Activated CD4-positive, alpha-beta T cell treated with anti-CD3 and anti-CD28 coated beads, Interleukin-2, Interleukin-4, amounts not matched to agents 100 ng/mL and 50 ng/mL, durations not matched to agents 16 hours and 8 hours (primary cell): ENCODE measurements at regions not wholly inside any gene's neighbourhood (a gene's known extent, or its start where the extent isn't known, plus 50 kb on each side); places are given as distances from the start of the nearest gene placed in this dataset.

ENCODE experiments used
- DNase-seq: peaks from one replicate; pipeline ENCODE4 v3.0.0-alpha.2; 2020; ENCODE audit warnings: low spot score

DNA sequence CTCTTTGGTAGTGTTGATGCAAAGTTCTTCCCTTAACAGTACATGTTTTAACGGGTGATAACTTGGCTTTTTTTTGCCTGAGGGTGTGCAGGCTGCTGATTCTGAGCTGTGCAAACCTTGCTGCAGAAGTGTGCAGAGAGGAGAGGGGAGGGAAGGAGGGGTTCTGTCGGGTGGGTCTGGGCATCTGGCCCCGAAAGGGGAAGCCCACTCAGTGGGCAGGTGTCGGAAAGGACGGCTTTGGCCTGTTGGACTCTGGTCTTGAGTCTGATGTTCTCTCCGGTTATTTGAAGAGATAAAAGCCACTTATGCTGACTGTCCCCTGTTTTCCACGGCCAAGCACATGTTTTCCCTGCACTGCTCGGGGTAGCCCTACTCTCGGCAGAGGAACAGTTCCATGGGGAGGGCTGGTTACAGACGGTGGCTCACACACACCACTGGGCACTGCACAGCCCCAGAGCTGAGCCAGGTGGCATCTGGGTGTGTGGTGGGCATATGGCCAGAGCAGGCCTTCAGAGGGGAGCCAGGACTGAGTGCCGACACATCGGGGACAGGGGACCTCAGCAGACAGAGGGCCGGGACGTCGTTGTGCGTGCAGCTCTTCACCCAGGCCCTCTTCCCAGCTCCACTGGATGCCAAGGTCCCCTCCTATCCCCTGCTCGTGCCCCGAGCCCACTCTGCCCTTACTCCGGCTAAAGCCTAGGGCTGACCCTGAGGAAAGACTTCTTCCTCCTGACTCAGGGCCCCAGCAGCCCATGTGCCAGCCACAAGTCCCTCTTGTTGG lies 93.2 kb downstream of the TEX29 start:
- no peak for DNase-seq

DNA sequence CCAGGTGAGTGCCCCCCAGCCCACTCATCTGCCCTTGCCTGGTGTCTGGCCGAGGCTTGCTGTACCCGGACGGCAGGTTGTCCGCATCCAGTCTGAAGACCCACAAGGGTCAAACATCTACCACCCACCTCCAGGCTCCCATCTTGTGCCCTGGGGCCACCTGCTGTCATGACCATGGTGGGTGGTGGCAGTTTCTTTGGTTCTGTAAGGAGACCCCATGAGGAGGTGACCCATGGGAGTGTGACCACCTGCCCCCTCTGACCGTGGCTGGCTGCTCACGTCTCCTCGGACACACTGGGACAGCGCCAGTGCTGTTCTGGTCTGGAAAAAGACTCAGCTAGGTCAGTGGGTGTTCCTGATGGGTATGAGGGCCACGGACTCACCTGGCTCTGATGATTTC lies 93.9 kb downstream of the TEX29 start:
- no peak for DNase-seq

DNA sequence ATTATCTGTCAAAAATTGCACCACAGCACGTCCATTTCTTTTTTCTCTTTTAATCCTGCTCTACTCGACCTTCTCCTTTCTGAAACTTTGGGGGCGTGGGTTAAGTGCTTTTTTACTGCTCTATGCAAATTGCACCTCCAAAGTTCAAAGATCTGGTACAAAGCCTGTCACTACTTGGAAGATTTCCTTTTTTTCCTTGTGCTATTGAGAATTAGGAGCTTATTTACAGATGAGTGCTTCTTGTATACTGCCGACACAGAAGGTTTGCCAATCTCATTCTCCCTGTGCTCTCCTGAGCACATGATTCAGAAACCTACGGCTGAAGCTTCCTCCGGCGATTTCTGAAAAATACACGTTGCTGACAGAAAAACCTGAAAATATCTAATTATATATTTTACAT lies 94.8 kb downstream of the TEX29 start:
- DNase-seq = no peak

DNA sequence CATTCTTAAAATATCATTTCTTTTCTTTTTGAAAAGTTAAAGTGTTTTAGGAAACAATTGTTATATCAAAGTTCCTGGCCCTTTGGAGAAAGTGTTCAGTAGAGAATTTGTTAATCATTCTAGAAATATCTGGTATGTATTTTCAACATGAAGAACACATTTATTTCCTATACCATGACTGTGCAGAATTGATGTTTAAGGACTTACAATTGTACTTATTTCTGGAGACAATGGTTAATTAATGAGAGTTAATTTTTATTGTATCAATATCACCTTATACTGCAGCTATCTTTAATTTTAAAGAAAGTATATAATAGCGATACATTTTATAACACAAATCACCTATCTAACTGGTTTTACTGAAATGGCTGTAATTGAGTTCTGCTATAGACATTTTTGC lies 95.3 kb downstream of the TEX29 start:
- DNase-seq = no peak

DNA sequence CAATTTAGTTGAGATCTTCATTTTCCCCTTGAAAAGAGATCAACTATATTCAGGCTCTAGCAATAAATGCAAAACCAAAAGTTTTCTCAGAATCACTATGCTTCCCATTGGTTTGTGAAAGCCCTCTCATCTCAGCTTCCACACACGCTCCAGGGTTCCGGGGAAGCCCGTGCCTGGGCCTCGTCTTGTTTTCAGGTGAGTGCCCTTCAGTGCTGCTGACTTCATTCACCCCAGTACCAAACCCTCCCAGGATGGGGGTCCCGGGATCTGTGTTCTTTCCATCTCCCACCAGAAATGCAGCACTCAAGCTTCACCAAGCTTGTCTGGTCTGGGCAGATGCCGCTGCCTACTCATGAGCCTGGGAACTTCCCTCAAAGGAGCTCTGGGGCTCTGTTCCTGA lies 97.7 kb downstream of the TEX29 start:
- no peak for DNase-seq

DNA sequence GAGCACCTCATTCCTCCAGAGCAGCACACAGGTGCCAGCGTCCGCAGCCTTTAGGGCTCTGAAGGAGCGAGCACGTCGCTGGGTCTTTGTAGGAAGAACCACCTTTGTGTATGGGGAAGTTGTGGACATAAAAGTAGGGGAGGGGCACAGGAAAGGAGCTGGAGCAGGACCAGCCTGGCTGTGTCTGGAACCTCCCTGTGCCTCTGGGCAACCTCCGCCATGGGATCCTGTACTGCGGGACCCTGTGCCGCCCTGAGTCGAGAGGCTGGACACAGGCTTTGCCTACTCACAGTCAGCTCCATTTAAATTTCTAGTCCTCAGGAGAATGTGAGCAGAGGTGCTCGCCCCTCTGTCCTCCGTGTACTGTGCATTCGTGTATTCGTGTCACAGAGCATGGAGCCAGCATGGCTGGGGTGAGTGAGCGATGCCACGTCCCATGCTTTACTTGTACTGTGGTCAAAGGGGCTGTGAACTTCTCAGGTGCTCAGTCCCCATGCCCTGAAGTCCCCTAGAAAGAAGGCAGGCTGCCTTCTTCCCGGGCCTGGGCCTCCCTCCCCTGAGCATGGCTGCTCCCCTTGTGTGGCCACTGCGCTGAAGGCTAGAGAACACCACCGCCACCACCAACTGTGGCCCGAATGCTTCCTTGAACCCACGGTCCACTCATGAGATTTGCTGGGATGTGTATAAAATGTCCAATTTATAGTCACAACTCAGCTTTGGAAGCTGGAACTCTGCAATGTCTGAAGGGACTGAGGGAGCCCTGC lies 99.9 kb downstream of the TEX29 start:
- DNase-seq = no peak

DNA sequence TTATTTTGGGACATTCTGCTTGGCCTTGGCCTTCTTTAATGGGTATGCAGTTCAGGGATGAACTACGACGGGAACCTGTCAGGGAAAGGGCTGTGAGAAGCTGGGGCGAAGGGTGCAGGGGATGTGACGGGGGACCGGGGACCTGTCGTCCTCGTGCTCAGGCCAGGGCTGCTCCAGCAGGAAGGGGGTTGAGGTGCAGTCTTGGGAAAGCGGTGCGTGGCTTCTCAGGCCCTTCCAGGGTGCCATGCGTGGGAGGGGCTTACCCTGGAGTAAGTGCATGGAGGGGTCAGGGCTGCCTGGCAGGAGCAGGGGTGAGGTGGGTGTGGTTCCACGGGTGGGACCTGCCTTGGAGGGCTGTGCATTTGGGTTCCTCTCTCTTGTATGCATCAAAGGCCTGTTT lies 100.8 kb downstream of the TEX29 start:
- no peak for DNase-seq

DNA sequence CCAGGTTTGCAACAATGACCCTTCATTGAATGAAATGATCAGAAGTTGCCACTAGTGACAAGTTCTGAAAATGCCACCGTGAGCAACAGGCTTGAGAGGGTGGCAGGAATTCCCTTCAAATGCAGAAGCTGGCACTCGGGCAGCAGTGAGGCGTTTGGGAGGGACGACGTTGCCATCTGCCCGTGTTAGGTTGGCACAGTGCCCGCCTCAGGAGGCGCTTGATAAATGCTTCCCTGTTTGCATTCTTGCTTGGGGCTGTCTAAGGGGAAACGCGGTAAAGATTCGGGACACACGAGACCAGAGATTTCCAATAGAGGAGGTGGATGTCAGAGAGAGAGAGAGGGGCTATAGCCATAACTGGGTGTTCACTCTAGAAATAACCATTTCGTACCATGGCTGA lies 101.9 kb downstream of the TEX29 start:
- no peak for DNase-seq

DNA sequence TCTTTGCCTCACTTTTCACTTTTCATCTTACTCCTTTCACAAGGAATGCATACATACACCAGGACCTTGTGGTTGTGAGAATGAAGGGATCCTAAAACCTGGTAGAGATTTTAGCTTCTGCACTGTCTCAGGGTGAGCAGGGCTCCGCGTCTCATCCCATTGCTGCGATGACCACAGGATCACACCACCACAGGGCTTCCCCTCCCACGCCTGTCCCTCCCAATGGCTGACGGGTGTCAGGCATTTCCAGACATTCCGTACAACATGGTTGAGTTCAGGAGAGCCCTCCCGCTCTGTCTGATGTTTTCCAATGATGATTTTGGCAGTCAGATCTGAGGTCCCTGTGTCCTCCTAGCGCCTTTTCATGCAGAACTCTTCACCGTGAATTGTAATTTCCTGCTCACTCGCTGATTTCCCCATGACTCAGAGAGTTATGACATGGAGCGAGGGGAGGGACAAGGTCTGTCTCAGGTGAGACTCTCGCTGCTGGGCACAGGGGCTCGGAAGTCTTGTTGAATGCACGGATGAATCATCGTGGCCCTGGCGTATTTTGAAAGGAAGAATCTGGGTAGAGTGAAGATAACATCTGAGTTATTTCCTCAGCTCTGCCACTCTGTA lies 102.8 kb downstream of the TEX29 start:
- no peak for DNase-seq

DNA sequence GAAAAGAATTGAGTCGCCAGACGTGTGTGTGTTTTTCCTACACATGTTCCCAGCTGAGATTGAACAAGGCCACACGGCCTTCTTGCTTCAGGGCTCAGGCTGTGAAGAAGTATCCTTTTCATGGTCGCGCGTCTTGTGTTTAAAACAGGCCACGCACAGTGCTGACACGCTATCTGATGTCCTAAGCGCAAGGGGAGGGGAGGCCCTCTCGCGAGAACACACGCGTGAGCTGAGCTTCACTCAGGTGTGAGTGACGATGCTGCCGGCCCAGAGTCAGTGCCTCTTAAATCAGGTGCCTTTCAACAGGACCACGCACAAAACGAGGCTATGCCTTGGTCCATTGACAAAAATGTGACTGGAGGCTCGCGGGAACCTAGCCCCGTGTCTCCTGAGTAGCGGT lies 103.7 kb downstream of the TEX29 start:
- DNase-seq = no peak

DNA sequence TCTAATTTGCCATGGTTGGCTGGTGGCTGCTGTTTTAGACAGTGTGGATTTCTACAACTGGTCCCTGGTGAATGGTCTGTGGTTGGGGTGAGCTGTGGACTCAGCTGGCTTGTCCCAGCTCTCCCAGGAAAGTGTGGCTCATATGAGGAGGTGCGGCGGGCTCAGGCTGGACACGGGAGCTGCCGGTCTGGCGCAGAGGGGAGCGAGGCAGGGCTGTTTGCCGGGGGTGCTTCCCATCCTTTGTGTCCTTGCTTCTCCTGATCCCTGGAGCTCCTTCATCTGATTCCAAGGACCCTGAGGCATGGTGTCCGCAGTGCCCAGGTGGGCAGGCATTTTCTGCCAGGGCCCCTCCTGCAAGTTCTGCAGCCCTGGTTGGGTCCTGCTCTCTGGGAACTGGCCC lies 104.9 kb downstream of the TEX29 start:
- no peak for DNase-seq

DNA sequence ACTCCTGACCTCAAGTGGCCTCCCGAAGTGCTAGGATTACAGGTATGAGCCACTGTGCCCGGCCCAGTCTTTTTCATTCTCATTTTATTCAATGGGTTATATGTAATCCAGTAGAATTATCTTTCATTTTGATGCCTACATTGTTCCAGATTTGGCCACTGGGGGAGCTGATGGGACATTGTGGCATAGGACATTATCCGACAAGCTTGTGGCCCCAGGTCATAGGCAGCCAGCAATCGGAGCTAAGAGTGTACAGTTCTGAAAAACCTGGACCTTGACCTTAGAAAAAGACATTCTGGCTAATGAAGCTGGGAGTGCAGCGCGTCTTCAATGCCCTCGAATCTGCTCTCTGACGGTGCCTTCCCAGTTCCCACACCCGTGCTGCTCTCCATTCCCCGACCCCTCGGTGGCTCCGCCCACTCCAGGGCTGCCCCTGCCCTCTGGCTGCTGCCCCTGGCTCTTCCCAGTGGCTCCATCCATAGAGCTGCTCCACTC lies 108.7 kb downstream of the TEX29 start:
- DNase-seq = peak; percentile 27

DNA sequence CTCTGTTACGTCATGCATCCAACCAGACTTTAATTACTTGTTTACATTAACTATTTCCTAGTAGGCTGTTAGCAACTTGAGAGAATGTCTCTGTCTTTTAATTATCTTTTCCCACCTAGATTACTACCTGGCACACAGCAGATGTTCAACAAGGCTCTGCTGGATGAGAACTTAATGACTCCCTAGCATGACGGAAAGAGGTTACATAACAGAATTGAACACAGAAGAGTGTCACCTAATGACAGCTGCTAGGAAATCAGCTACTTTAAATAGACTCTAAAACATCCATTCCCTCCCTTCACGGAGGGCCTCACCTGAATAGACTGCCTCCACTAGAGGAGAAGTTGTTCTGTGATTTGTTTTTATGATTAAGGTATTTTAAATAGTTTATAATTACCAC lies 110.8 kb downstream of the TEX29 start:
- no peak for DNase-seq

DNA sequence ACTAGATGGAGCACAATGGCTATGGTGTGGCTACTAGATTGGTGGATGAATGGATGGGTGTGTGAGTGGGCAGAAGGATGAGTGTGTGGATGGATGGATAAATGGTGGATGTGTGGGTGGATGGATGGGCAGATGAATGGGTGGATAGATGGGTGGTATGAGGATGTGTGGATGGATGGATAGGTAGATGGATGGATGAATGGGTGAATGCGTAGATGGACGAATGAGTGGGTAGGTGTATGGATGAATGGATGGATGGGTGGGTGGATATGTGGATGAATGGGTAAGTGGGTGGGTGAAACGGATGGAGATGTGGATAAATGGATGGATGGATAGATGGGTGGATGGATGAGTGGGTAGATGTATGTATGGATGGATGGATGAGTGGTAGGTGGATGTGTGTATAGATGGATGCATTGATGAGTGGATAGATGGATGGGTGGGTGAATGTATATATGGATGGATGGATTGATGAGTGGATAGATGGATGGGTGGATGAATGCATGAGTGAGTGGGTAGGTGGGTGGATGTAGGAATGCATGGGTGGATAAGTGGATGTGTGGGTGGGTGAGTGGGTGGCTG lies 114.2 kb downstream of the TEX29 start:
- DNase-seq = no peak

DNA sequence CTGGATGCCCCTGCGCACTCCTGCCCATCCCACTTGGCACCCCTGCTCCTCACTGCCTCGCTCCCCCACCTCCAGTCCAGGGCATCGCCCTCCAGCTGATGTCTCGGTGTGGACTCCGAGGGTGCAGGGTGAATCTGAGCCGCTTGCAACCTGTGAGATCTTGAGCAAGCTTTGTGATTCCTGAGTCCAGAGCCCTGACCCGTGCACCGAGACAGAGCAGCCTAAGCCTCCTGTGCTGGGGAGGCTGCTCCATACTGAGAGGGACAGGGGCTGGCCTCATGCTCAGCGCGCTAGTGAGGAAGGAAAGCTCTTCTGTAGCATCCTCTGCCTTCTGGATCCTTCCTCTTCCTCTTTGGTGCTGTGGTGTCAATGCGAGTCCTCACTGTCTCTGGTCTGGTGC lies 116.0 kb downstream of the TEX29 start:
- no peak for DNase-seq

DNA sequence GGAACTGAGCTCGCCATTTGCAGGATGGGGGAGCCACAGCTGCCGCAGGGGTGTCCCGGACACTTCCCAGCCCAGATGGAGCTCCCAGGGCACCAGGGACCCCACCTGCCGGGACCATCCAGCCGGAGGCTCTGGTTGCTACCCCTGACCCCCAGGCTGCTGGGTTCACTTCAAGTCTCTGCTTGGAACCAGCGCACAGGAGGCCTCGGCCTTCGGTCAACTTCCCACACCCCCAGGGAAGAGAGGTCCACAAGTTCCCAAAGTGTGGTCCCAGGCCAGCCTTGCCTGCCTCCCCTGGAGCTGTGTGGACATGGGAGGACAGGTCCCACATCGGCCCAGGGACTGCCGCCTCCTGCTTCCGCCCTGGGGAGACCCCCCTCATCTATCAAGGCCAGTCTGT lies 117.0 kb downstream of the TEX29 start:
- DNase-seq = no peak

DNA sequence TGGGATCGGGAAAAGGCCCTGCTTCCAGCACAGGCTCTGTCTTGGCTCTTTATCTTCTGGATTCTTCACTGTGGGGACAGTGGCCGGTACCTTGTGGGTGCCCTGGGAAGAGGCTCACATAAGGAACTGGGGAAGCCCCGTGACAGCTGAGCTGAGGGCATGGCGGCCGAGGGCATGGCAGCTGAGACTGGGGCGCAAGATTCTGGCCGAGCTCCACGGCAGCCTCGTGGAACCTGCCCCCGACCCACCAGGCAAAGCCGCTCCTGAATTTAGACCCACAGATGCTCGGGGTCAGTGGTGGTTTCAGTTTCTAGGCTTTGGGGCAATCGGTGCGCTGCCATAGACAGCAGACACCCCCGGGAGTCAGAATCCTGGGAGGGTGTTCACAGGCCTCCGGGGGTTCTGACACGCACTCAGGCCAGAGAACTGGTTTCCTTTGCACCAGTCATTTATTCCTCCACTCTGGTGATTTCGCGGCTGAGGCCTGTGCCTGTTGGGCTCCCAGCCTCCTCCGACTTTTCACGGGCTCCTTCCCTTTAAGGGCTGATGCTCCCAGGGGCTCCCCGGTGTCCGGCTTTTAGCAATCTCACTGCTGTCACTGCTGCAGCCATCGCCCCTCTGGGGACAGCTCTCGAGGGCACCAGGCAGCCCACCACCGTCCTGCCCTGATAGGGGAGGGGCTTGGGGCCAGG lies 117.6 kb downstream of the TEX29 start:
- no peak for DNase-seq

DNA sequence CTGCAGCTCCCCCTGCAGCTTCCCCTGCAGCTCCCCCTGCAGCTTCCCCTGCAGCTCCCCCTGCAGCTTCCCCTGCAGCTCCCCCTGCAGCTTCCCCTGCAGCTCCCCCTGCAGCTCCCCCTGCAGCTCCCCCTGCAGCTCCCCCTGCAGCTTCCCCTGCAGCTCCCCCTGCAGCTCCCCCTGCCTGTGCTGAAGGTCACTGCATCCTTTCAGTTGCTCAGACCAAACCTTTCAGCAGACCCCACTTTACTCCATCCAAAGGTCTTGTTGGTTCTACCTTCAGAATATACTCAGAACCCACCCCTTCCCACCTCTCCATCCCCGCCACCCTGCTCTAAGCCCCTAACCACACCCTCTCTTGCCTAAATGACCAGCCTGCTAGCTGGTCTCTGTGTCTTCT lies 120.0 kb downstream of the TEX29 start:
- peak; percentile 3 for DNase-seq

DNA sequence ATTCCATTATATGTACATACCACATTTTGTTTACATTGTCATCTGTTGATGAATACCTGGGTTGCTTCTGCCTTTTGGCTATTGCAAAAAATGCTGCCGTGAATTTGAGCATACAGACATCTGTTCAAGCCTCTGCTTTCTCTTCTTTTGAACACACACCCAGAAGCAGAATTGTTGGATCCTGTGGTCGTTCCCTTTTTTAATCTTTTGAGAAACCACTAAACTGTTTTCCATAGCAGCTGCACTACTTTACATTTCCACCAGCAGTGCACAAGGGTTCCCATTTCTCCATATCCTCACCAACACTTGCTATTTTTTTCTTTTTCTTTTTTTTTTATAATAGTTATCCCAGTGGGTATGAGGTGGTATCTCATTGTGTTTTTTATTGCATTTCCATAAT lies 123.5 kb downstream of the TEX29 start:
- no peak for DNase-seq

DNA sequence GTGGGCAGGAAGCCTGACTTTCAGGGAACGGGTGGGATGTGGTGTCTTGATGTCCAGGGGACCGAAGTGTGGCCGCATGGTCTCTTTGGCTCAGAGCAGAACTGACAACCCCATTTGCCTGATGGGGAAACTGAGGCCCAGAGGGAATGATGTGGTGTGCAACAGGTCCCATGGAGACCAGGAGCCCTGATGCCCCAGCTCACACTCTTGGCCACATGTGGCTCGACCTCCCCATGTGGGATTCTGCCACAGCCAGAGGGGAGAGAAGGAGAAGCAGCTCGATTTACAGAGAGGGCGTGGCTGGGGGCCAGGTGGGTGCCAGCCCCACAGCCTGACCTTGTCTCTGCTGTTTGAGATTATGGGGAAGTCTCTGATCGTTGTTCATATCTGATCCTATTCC lies 128.1 kb downstream of the TEX29 start:
- no peak for DNase-seq

DNA sequence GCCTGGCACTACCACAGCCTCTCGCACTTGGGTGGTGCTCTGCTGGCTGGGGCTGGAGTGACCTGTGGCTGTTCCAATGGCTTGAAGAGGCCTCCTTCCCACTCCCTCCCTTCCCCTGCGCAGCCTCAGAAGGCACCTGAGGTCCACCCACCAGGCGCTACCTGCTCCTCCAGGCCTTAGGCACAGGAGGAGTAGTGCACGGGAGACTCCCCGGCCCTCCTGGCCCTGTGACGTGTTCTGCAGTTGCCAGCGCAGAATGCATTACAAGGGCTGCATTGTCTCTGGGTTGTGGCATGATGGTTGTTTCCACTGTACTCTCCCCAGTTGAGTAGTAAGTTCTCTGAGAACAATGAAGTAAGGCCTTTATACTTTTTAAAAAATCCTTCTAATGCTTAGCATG lies 128.6 kb downstream of the TEX29 start:
- DNase-seq = no peak

DNA sequence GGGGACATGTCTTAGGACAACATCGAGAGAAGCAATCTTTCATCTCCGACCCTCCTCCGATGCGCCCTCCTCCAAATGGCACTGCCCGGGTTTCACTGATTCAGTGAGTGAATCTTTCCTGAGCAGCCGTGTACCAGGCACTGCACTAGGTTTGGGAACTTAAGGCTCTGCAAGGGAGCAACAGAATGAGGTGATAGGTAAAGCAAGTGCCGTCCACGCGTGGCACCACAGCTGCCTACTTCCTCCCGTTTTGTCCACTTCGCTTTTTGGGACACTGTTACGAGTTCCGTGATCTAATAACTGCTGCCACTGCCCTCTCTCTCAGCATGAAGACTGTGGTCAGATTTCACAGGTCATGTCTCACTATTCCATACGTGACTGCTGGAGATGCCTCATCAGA lies 131.0 kb downstream of the TEX29 start:
- no peak for DNase-seq
